ENCODE measurements at regions not wholly inside any gene's neighbourhood (a gene's known extent, or its start where the extent isn't known, plus 50 kb on each side); places are given as distances from the start of the nearest gene placed in this dataset.

- intact Hi-C loops (cut with DNase I; ENCODE audit: low total_unique reads) = no loop called here
- 31 to 32% methylated on average over 9 of the region's 9 CpGs for WGBS, 2 donors
- Histone ChIP-seq H3K4me1 (peaks cover 4% of the 10 kb centered on the region), H3K36me3 (ENCODE audit: low read depth, missing control alignments) (no peaks in the 10 kb centered on the region), H3K27me3 (no peaks in the 10 kb centered on the region), H3K9me3 (no peaks in the 10 kb centered on the region), H3K4me3 (no peak overlapping the region), H3K27ac (no peak overlapping the region)
- DNase-seq = no peak
- TF ChIP-seq CTCF (IDR thresholded peaks at IDR 0.05) (no peak), POLR2A (IDR thresholded peaks at IDR 0.05) (no peak)
These were observed 193.7 kb upstream of the PWP1 start for GRCh38 chr12:107491856-107492255.

- DNase-seq = no peak
- TF ChIP-seq CTCF (IDR thresholded peaks at IDR 0.05) (no peak), POLR2A (IDR thresholded peaks at IDR 0.05) (no peak)
- Histone ChIP-seq H3K36me3 (ENCODE audit: low read depth, missing control alignments) (no peaks in the 10 kb centered on the region), H3K27me3 (no peaks in the 10 kb centered on the region), H3K4me1 (peaks cover 4% of the 10 kb centered on the region), H3K9me3 (no peaks in the 10 kb centered on the region), H3K4me3 (no peak overlapping the region), H3K27ac (no peak overlapping the region)
- intact Hi-C loops (cut with DNase I; ENCODE audit: low total_unique reads) = no loop called here
- WGBS, 2 donors = 48 to 62% methylated on average over 6 of the region's 6 CpGs
These were observed 193.0 kb upstream of the PWP1 start for GRCh38 chr12:107492393-107493134.

DNA sequence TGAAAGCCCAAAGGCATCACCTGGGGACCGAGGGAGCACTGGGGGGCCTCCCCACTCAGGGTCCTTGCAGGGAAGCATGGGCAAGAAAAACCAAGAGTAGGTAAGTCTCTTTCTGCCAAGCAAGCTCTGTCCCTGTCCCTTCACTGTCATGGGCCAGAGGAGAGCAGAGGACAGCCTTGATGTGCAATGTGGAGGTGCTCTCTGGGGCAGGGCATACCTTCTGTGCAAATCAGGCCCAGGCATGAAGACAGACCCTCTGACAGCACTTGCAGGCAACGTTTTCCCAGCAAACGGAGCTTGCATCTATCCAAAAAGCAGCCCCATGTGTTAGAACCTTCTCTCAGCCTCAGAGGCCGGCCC lies 192.5 kb upstream of the PWP1 start:
- Histone ChIP-seq H3K27ac (no peak overlapping the region), H3K4me3 (no peak overlapping the region), H3K4me1 (peaks cover 4% of the 10 kb centered on the region), H3K9me3 (no peaks in the 10 kb centered on the region), H3K27me3 (no peaks in the 10 kb centered on the region), H3K36me3 (ENCODE audit: low read depth, missing control alignments) (no peaks in the 10 kb centered on the region)
- intact Hi-C loops (cut with DNase I; ENCODE audit: low total_unique reads) = no loop called here
- TF ChIP-seq POLR2A (IDR thresholded peaks at IDR 0.05) (no peak), CTCF (IDR thresholded peaks at IDR 0.05) (no peak)
- 87 to 94% methylated on average over 4 of the region's 4 CpGs for WGBS, 2 donors
- no peak for DNase-seq

GRCh38 chr12:107493666-107494065 lies 191.9 kb upstream of the PWP1 start:
- TF ChIP-seq POLR2A (IDR thresholded peaks at IDR 0.05) = no peak
- no peak for TF ChIP-seq CTCF (IDR thresholded peaks at IDR 0.05)
- Histone ChIP-seq H3K4me1 (peaks cover 4% of the 10 kb centered on the region), H3K4me3 (no peak overlapping the region), H3K36me3 (ENCODE audit: low read depth, missing control alignments) (no peaks in the 10 kb centered on the region), H3K27ac (no peak overlapping the region), H3K9me3 (no peaks in the 10 kb centered on the region), H3K27me3 (no peaks in the 10 kb centered on the region)
- intact Hi-C loops (cut with DNase I; ENCODE audit: low total_unique reads) = no loop called here
- DNase-seq = no peak
- WGBS, 2 donors = 70 to 100% methylated on average over 2 of the region's 2 CpGs

DNA sequence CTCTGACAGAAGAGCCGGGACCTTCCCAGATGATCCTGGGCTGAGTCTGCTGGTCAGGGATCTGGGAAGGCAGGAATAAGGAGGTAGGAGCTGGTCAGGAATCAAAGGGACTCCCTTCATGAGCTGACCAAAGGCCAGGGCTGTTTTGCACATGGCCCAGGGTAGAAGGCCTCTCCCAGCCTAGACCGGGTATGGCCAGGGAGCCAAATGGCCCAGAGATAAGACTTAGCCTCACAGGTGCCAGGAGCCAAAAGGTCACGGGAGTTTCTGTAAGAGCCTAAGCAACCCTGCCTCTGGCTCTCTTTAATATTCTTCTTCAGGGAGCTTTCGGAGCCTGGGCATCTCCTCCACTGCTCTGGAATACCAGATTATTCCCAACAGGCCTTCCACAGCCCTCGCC lies 191.3 kb upstream of the PWP1 start:
- H3K27me3 ChIP-seq = no peaks in the 10 kb centered on the region
- 82 to 85% methylated on average over 5 of the region's 5 CpGs for WGBS, 2 donors
- H3K9me3 ChIP-seq = no peaks in the 10 kb centered on the region
- H3K27ac ChIP-seq = no peak overlapping the region
- TF ChIP-seq CTCF (IDR thresholded peaks at IDR 0.05) (no peak), POLR2A (IDR thresholded peaks at IDR 0.05) (no peak)
- H3K4me1 ChIP-seq = peaks cover 4% of the 10 kb centered on the region
- intact Hi-C loops (cut with DNase I; ENCODE audit: low total_unique reads) = no loop called here
- H3K36me3 ChIP-seq (ENCODE audit: low read depth, missing control alignments) = no peaks in the 10 kb centered on the region
- no peak for DNase-seq
- no peak overlapping the region for H3K4me3 ChIP-seq

All from testis (tissue), 2 donors.